ENCODE measurements at regions not wholly inside any gene's neighbourhood (a gene's known extent, or its start where the extent isn't known, plus 50 kb on each side); places are given as distances from the start of the nearest gene placed in this dataset.
"Not testable (repeated sequence)": the region's sequence is repeated elsewhere in the genome, so short reads cannot be mapped to it uniquely, and the experiment has no call there.

DNA sequence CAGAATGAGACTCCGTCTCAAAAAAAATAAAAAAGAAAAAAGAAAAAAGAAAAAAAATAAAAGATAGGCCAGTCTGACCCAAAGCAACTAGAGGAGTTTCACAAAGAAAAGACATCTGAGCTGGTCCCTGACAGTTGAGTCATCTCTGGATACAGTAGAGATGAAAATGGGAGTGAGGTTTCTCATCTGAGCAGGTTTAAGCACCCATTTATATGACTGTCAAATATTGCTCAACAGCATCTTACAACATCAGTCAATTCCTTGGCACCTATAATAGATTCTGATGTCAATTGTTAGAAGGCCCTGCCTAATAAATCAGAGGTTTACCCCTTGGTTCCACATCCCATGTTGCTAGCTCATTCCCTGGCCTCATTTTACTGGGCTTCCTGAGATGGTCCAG is 490.5 kb downstream of the MAGEE1 start:
- H3K27me3 Mint-ChIP-seq: no peaks in the 10 kb centered on the region
- TF ChIP-seq, protein P1, sequence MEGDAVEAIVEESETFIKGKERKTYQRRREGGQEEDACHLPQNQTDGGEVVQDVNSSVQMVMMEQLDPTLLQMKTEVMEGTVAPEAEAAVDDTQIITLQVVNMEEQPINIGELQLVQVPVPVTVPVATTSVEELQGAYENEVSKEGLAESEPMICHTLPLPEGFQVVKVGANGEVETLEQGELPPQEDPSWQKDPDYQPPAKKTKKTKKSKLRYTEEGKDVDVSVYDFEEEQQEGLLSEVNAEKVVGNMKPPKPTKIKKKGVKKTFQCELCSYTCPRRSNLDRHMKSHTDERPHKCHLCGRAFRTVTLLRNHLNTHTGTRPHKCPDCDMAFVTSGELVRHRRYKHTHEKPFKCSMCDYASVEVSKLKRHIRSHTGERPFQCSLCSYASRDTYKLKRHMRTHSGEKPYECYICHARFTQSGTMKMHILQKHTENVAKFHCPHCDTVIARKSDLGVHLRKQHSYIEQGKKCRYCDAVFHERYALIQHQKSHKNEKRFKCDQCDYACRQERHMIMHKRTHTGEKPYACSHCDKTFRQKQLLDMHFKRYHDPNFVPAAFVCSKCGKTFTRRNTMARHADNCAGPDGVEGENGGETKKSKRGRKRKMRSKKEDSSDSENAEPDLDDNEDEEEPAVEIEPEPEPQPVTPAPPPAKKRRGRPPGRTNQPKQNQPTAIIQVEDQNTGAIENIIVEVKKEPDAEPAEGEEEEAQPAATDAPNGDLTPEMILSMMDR (IDR thresholded peaks at IDR 0.05): no peak
- no peak overlapping the region for H3K4me3 Mint-ChIP-seq
- intact Hi-C loops (cut with micrococcal nuclease): no loop called here
- DNase-seq (no peak), ATAC-seq (no peak)
- H3K36me3 Mint-ChIP-seq (ENCODE audit: low read depth): no peaks in the 10 kb centered on the region
- POLR2A ChIA-PET: no interaction called here
- H3K27ac Mint-ChIP-seq: no peak overlapping the region
- peaks cover 2% of the 10 kb centered on the region for H3K9me3 Mint-ChIP-seq
- CTCF ChIA-PET: no interaction called here
- H3K4me1 Mint-ChIP-seq (ENCODE audit: low read depth): no peaks in the 10 kb centered on the region

- H3K4me3 Mint-ChIP-seq: no peak overlapping the region
- TF ChIP-seq, protein P1 (IDR thresholded peaks at IDR 0.05): no peak
- CTCF ChIA-PET: no interaction called here
- no peak for DNase-seq
- POLR2A ChIA-PET: no interaction called here
- intact Hi-C loops (cut with micrococcal nuclease): no loop called here
- H3K9me3 Mint-ChIP-seq: no peaks in the 10 kb centered on the region
- no peak for ATAC-seq
- H3K27ac Mint-ChIP-seq: no peak overlapping the region
- no peaks in the 10 kb centered on the region for H3K27me3 Mint-ChIP-seq
- no peaks in the 10 kb centered on the region for H3K4me1 Mint-ChIP-seq (ENCODE audit: low read depth)
- H3K36me3 Mint-ChIP-seq (ENCODE audit: low read depth): no peaks in the 10 kb centered on the region
These were observed 492.3 kb downstream of the MAGEE1 start for GRCh38 chrX:76919761-76920160.

DNA sequence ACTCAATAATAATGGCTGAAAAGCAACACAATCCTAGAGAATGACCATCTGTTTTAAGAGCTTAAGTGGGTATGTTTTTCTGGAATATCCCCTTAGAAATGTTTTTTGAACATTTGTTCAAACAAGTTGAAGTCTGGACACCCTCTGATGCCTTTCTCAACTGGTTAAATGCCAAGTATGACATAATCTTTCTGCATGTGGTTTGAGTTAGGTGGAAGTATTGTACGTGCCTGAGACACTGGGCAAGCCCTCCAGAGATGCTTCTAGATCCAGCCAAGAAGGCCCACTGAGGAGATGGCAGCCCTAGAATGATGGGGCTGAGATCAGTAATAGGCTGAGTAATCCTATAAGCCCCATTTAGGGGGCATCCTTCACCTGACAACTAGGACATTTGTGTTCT is 493.1 kb downstream of the MAGEE1 start:
- no peaks in the 10 kb centered on the region for H3K27me3 Mint-ChIP-seq
- POLR2A ChIA-PET: no interaction called here
- ATAC-seq (no peak), DNase-seq (no peak)
- TF ChIP-seq, protein P1 (IDR thresholded peaks at IDR 0.05): no peak
- no peaks in the 10 kb centered on the region for H3K9me3 Mint-ChIP-seq
- no peak overlapping the region for H3K27ac Mint-ChIP-seq
- no peak overlapping the region for H3K4me3 Mint-ChIP-seq
- no peaks in the 10 kb centered on the region for H3K4me1 Mint-ChIP-seq (ENCODE audit: low read depth)
- CTCF ChIA-PET: no interaction called here
- intact Hi-C loops (cut with micrococcal nuclease): no loop called here
- no peaks in the 10 kb centered on the region for H3K36me3 Mint-ChIP-seq (ENCODE audit: low read depth)

DNA sequence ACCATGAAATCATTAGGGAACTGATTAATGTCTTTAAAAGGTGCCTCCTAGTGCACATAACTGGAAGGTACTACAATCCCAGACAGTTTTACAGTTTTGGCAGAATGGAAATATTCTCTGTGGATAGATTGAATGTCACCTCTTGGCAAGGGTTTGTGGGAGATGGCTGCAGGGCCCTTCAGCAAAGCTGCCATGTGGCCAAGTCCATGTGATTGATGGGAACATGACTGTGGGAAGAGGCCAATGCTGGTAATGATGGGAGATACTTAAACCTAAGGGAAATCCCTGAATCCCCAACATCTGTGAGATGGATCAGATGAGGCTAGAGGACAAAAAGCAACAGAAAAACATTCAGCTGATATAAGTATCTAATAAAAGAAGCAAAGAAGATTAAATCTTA is 493.7 kb downstream of the MAGEE1 start:
- no peaks in the 10 kb centered on the region for H3K36me3 Mint-ChIP-seq (ENCODE audit: low read depth)
- no peaks in the 10 kb centered on the region for H3K27me3 Mint-ChIP-seq

GRCh38 chrX:76922100-76922499 is 494.6 kb downstream of the MAGEE1 start:
- no peaks in the 10 kb centered on the region for H3K27me3 Mint-ChIP-seq
- ATAC-seq (no peak), DNase-seq (no peak)
- CTCF ChIA-PET: no interaction called here
- POLR2A ChIA-PET: no interaction called here
- intact Hi-C loops (cut with micrococcal nuclease): no loop called here
- H3K4me3 Mint-ChIP-seq: no peak overlapping the region
- H3K4me1 Mint-ChIP-seq (ENCODE audit: low read depth): no peaks in the 10 kb centered on the region
- TF ChIP-seq, protein P1 (IDR thresholded peaks at IDR 0.05): no peak
- no peak overlapping the region for H3K27ac Mint-ChIP-seq
- no peaks in the 10 kb centered on the region for H3K9me3 Mint-ChIP-seq
- H3K36me3 Mint-ChIP-seq (ENCODE audit: low read depth): no peaks in the 10 kb centered on the region

More for the DNA sequence above, 493.7 kb downstream of the MAGEE1 start:
- intact Hi-C loops (cut with micrococcal nuclease): no loop called here
- CTCF ChIA-PET: no interaction called here
- ATAC-seq (no peak), DNase-seq (no peak)
- H3K4me1 Mint-ChIP-seq (ENCODE audit: low read depth): no peaks in the 10 kb centered on the region
- H3K27ac Mint-ChIP-seq: no peak overlapping the region
- TF ChIP-seq, protein P1 (IDR thresholded peaks at IDR 0.05): no peak
- H3K9me3 Mint-ChIP-seq: no peaks in the 10 kb centered on the region
- H3K4me3 Mint-ChIP-seq: no peak overlapping the region
- POLR2A ChIA-PET: no interaction called here

DNA sequence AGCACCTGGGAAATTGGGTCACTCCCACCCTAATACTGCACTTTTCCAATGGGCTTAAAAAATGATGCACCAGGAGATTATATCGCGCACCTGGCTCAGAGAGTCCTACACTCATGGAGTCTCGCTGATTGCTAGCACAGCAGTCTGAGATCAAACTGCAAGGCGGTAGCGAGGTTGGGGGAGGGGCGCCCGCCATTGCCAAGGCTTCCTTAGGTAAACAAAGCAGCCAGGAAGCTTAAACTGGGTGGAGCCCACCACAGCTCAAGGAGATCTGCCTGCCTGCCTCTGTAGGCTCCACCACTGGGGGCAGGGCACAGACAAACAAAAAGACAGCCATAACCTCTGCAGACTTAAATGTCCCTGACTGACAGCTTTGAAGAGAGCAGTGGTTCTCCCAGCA is 497.1 kb downstream of the MAGEE1 start:
- H3K27ac Mint-ChIP-seq; DNase-seq; H3K27me3 Mint-ChIP-seq; CTCF ChIA-PET; ATAC-seq; H3K36me3 Mint-ChIP-seq (ENCODE audit: low read depth); POLR2A ChIA-PET; H3K4me3 Mint-ChIP-seq; H3K9me3 Mint-ChIP-seq; intact Hi-C loops (cut with micrococcal nuclease); H3K4me1 Mint-ChIP-seq (ENCODE audit: low read depth): not testable (repeated sequence)

Measured in activated CD8-positive, alpha-beta T cell treated with anti-CD3 and anti-CD28 coated beads for 36 hours (primary cell).